AG04450 (cell line): ENCODE measurements at regions not wholly inside any gene's neighbourhood (a gene's known extent, or its start where the extent isn't known, plus 50 kb on each side); places are given as distances from the start of the nearest gene placed in this dataset.

Experiments used
- CTCF ChIA-PET: fragments of 300-600, 350-600 bp; formaldehyde crosslinking; extraction: SDS; loops from one replicate; lab custom pipeline; 2022; ENCODE audit warnings: antibody characterized with exemption, inconsistent platforms; lab: Charles Lee
- POLR2A ChIA-PET: fragments of 350-600 bp; formaldehyde crosslinking; extraction: SDS; loops from one replicate; lab custom pipeline; 2021; ENCODE audit warnings: antibody characterized with exemption, inconsistent platforms; lab: Yijun Ruan, JAX
- DNase-seq: peaks from one replicate; pipeline ENCODE4 v3.0.0-alpha.2; 2011; ENCODE audit warnings: low read depth, low spot score
- H3K27ac ChIP-seq: one replicate; pipeline ENCODE4 v1.5.1; 2012; ENCODE audit warnings: low read depth, low read length, control low read depth
- H3K27me3 ChIP-seq: one replicate; pipeline ENCODE4 v1.6.0; 2012; ENCODE audit warnings: low read length; ENCODE audit not compliant: control insufficient read depth, insufficient read depth
- H3K4me3 ChIP-seq: 2 replicates; pipeline ENCODE4 v1.5.1; 2011; ENCODE audit warnings: mild to moderate bottlenecking, low read depth, low read length, control low read depth
- H3K9me3 ChIP-seq: 2 replicates; pipeline ENCODE4 v1.5.1; 2012; ENCODE audit warnings: low read length; ENCODE audit not compliant: control insufficient read depth, insufficient read depth
- CTCF ChIP-seq: IDR thresholded peaks from 2 replicates; pipeline ENCODE4 v1.5.1; 2011; ENCODE audit warnings: low read depth, low read length, control low read depth, inconsistent platforms

GRCh38 chr4:35562861-35563260, 681.5 kb downstream of the ARAP2 start:
- DNase-seq: no peak
- CTCF ChIA-PET: no interaction called here
- no peak for TF ChIP-seq CTCF
- no peak overlapping the region for H3K4me3 ChIP-seq
- peaks cover 11% of the 10 kb centered on the region for H3K9me3 ChIP-seq
- H3K27me3 ChIP-seq: no peaks in the 10 kb centered on the region
- H3K27ac ChIP-seq: no peak overlapping the region
- POLR2A ChIA-PET: no interaction called here

- Histone ChIP-seq H3K4me3 (no peak overlapping the region), H3K27me3 (no peaks in the 10 kb centered on the region), H3K9me3 (no peaks in the 10 kb centered on the region), H3K27ac (no peak overlapping the region)
- ChIA-PET CTCF (no interaction called here), POLR2A (no interaction called here)
- no peak for TF ChIP-seq CTCF
- DNase-seq: no peak
These were observed 678.7 kb downstream of the ARAP2 start for GRCh38 chr4:35565640-35566039.

- no peak overlapping the region for H3K4me3 ChIP-seq
- TF ChIP-seq CTCF: no peak
- no peak overlapping the region for H3K27ac ChIP-seq
- ChIA-PET CTCF (no interaction called here), POLR2A (no interaction called here)
- no peaks in the 10 kb centered on the region; the same call in 1 of the 2 replicates for H3K9me3 ChIP-seq
- DNase-seq: no peak
- no peaks in the 10 kb centered on the region for H3K27me3 ChIP-seq
These were observed 653.3 kb downstream of the ARAP2 start for GRCh38 chr4:35591035-35591434.

GRCh38 chr4:35604252-35604651, 640.1 kb downstream of the ARAP2 start:
- no peak overlapping the region for H3K27ac ChIP-seq
- ChIA-PET CTCF (no interaction called here), POLR2A (no interaction called here)
- DNase-seq: no peak
- no peaks in the 10 kb centered on the region for H3K9me3 ChIP-seq
- H3K4me3 ChIP-seq: no peak overlapping the region
- H3K27me3 ChIP-seq: no peaks in the 10 kb centered on the region
- TF ChIP-seq CTCF: no peak

GRCh38 chr4:35604724-35605123, 639.6 kb downstream of the ARAP2 start:
- no peak for DNase-seq
- H3K27me3 ChIP-seq: no peaks in the 10 kb centered on the region
- ChIA-PET POLR2A (no interaction called here), CTCF (no interaction called here)
- TF ChIP-seq CTCF: no peak
- no peak overlapping the region for H3K27ac ChIP-seq
- H3K4me3 ChIP-seq: no peak overlapping the region
- H3K9me3 ChIP-seq: no peaks in the 10 kb centered on the region
